GM12878 (cell line): ENCODE measurements at regions not wholly inside any gene's neighbourhood (a gene's known extent, or its start where the extent isn't known, plus 50 kb on each side); places are given as distances from the start of the nearest gene placed in this dataset.
"Not testable (repeated sequence)": the region's sequence is repeated elsewhere in the genome, so short reads cannot be mapped to it uniquely, and the experiment has no call there.

Experiments
- ZSCAN29 ChIP-seq: fragments of 450-650 bp; IDR thresholded peaks from 2 replicates; pipeline ENCODE4 v1.6.1; 2017; ENCODE audit warnings: mild to moderate bottlenecking, moderate library complexity
- TF ChIP-seq, protein P1 (sequence below), 3 experiments: IDR thresholded peaks in 2 of 3; conservative IDR thresholded peaks in 1 of 3; 2 replicates each; pipeline ENCODE4 v1.5.1; 2011; ENCODE audit warnings: low read depth in 3 of 3, low read length in 3 of 3, mild to moderate bottlenecking in 3 of 3, control low read depth in 2 of 3, moderate library complexity in 2 of 3, inconsistent platforms in 1 of 3, mixed read lengths in 1 of 3; ENCODE audit not compliant: control insufficient read depth in 2 of 3, insufficient read depth in 1 of 3; ENCODE audit errors: extremely low read depth in 1 of 3

- TF ChIP-seq, protein P1, sequence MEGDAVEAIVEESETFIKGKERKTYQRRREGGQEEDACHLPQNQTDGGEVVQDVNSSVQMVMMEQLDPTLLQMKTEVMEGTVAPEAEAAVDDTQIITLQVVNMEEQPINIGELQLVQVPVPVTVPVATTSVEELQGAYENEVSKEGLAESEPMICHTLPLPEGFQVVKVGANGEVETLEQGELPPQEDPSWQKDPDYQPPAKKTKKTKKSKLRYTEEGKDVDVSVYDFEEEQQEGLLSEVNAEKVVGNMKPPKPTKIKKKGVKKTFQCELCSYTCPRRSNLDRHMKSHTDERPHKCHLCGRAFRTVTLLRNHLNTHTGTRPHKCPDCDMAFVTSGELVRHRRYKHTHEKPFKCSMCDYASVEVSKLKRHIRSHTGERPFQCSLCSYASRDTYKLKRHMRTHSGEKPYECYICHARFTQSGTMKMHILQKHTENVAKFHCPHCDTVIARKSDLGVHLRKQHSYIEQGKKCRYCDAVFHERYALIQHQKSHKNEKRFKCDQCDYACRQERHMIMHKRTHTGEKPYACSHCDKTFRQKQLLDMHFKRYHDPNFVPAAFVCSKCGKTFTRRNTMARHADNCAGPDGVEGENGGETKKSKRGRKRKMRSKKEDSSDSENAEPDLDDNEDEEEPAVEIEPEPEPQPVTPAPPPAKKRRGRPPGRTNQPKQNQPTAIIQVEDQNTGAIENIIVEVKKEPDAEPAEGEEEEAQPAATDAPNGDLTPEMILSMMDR (IDR thresholded peaks at IDR 0.05 in 2 of 3, conservative IDR thresholded peaks at IDR 0.05 in 1 of 3; ENCODE audit: control insufficient read depth in 2 of 3, extremely low read depth in 1 of 3, insufficient read depth in 1 of 3, low read depth in 3 of 3, low read length in 3 of 3): not testable (repeated sequence)
- not testable (repeated sequence) for TF ChIP-seq ZSCAN29
Measured at GRCh38 chr10:45904070-45904469, 56.8 kb upstream of the AGAP4 start.
